ENCODE measurements at regions not wholly inside any gene's neighbourhood (a gene's known extent, or its start where the extent isn't known, plus 50 kb on each side); places are given as distances from the start of the nearest gene placed in this dataset.

- TF ChIP-seq POLR2A (IDR thresholded peaks at IDR 0.05), result no peak
- TF ChIP-seq CTCF (IDR thresholded peaks at IDR 0.05), result no peak
Measured at GRCh38 chr1:195898373-195898772, 709.9 kb downstream of the KCNT2 start.

Measured in thyroid gland (tissue), 4 donors.